ENCODE measurements at regions not wholly inside any gene's neighbourhood (a gene's known extent, or its start where the extent isn't known, plus 50 kb on each side); places are given as distances from the start of the nearest gene placed in this dataset.

DNA sequence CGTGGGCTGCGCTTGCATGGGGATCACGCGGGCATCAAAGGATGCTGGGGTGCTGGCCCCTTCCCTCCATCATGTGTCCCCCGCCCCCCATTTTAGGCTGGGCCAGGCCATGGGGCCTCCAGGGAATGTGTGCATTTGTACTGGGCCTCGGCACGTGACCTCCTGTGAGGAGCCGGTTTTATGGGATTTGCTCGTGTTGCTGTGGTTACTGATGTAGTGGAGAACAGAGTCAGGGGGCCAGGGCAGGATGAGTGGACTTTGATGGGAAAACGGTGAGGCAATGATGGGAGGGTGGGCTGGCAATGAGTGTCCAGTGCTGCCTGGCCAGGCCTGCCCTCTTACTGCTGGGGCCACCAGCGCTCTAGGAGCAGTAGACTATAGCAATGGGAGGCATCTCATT, 257.7 kb downstream of the LOXHD1 start:
- TF ChIP-seq, protein P1, sequence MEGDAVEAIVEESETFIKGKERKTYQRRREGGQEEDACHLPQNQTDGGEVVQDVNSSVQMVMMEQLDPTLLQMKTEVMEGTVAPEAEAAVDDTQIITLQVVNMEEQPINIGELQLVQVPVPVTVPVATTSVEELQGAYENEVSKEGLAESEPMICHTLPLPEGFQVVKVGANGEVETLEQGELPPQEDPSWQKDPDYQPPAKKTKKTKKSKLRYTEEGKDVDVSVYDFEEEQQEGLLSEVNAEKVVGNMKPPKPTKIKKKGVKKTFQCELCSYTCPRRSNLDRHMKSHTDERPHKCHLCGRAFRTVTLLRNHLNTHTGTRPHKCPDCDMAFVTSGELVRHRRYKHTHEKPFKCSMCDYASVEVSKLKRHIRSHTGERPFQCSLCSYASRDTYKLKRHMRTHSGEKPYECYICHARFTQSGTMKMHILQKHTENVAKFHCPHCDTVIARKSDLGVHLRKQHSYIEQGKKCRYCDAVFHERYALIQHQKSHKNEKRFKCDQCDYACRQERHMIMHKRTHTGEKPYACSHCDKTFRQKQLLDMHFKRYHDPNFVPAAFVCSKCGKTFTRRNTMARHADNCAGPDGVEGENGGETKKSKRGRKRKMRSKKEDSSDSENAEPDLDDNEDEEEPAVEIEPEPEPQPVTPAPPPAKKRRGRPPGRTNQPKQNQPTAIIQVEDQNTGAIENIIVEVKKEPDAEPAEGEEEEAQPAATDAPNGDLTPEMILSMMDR (conservative IDR thresholded peaks at IDR 0.05) = no peak
- TF ChIP-seq ZFX (IDR thresholded peaks at IDR 0.05) = no peak

DNA sequence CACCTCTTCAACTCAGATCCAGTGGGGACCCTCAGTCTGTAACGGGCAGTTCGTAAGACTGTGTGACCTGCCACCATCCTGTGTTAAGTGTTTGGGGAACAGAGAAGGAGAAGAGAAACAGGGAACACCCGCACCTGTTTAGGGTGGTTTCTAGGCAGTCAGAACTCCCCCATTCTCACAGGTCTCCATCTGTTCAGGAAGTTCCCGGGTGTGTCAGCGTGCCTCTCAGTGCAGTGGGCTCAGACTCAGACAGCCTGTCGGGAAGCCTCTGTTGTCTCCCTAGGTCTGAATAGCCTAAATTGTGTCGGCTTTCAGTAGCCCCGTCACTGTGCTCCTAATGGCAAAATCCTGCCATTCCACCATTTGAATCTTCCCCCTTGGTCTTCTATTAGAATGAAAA, 256.6 kb downstream of the LOXHD1 start:
- TF ChIP-seq, protein P1 (conservative IDR thresholded peaks at IDR 0.05) = no peak
- no peak for TF ChIP-seq ZFX (IDR thresholded peaks at IDR 0.05)

More for the DNA sequence above, 257.7 kb downstream of the LOXHD1 start:
- H3K27ac ChIP-seq = no peak overlapping the region

GRCh38 chr18:46401486-46402070, 255.4 kb downstream of the LOXHD1 start:
- H3K27ac ChIP-seq = no peak overlapping the region
- TF ChIP-seq, protein P1 (conservative IDR thresholded peaks at IDR 0.05) = no peak
- TF ChIP-seq ZFX (IDR thresholded peaks at IDR 0.05) = no peak

More for the DNA sequence above, 256.6 kb downstream of the LOXHD1 start:
- no peak overlapping the region for H3K27ac ChIP-seq

GRCh38 chr18:46402396-46402795, 254.6 kb downstream of the LOXHD1 start:
- TF ChIP-seq ZFX (IDR thresholded peaks at IDR 0.05) = no peak
- TF ChIP-seq, protein P1 (conservative IDR thresholded peaks at IDR 0.05) = no peak
- no peak overlapping the region for H3K27ac ChIP-seq

DNA sequence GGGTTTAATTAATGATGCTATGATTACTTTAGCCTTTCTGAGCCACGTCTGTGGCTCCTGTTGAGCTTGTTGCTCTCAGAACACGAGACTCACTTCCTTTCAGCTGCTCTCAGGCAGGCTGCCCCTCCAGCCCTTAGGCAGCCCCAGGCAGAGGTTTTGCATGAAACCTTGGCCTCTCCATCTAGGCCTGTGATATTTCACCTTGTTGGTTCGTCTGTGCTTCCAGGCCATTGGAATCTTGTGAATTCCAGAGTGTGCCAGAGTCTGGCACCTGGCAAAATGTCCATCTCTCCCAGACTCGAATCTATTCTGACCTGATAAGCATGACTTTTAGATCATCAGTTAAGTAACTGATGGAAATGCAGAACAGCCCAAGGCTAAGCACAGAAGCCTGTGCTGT, 254.1 kb downstream of the LOXHD1 start:
- TF ChIP-seq, protein P1 (conservative IDR thresholded peaks at IDR 0.05) = no peak
- TF ChIP-seq ZFX (IDR thresholded peaks at IDR 0.05) = no peak
- no peak overlapping the region for H3K27ac ChIP-seq

GRCh38 chr18:46405832-46406538, 251.0 kb downstream of the LOXHD1 start:
- TF ChIP-seq, protein P1 (conservative IDR thresholded peaks at IDR 0.05) = no peak
- TF ChIP-seq ZFX (IDR thresholded peaks at IDR 0.05) = no peak

DNA sequence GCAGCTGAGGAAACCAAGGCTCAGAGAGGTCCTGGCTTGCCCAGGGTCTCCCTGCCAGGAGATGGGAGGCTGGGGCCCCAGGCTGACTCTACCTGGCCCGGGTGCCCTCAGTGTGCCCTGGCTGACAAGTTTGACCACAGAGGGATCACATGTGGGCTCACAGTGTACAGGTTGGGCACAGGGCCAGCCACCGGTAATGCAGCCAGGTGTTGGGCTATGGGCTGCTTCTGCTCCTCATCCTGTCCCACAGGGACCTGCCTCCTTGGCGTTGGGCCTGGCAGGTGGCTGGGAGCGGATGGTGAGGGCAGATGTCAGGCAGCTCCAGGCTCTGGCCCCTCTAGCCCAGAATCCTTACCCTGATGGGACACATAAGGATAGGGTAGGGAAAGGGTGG, 250.5 kb downstream of the LOXHD1 start:
- H3K27ac ChIP-seq = no peak overlapping the region
- TF ChIP-seq, protein P1 (conservative IDR thresholded peaks at IDR 0.05) = no peak
- no peak for TF ChIP-seq ZFX (IDR thresholded peaks at IDR 0.05)

More at GRCh38 chr18:46405832-46406538, 251.0 kb downstream of the LOXHD1 start:
- H3K27ac ChIP-seq = no peak overlapping the region

Data from C4-2B (cell line).